ENCODE measurements at regions not wholly inside any gene's neighbourhood (a gene's known extent, or its start where the extent isn't known, plus 50 kb on each side); places are given as distances from the start of the nearest gene placed in this dataset.

- Histone ChIP-seq H4K20me1 (ENCODE audit: insufficient read depth) (no peaks in the 10 kb centered on the region), H3K27ac (ENCODE audit: low read depth in 2 of 2, low read length in 1 of 2) (no peak overlapping the region), H3K4me1 (ENCODE audit: control insufficient read depth in 1 of 2, insufficient read depth in 2 of 2, low read depth in 1 of 2, low read length in 1 of 2) (no peaks in the 10 kb centered on the region), H3K9ac (no peak overlapping the region), H3K9me2 (no peaks in the 10 kb centered on the region), H3F3A (replicated peaks; ENCODE audit: insufficient read depth) (no peaks in the 10 kb centered on the region), H3K4me3 (ENCODE audit: low read depth in 2 of 2, low read length in 1 of 2) (no peak overlapping the region), H2AFZ (ENCODE audit: low read depth) (no peak overlapping the region), H3K27me3 (ENCODE audit: insufficient read depth) (no peaks in the 10 kb centered on the region), H3K79me2 (ENCODE audit: insufficient read depth) (no peaks in the 10 kb centered on the region), H3K4me2 (no peak overlapping the region), H3K36me3 (replicated peaks in 1 of 2; ENCODE audit: control insufficient read depth in 1 of 2, insufficient read depth in 2 of 2, low read length in 1 of 2) (no peaks in the 10 kb centered on the region), H3K9me3 (no peaks in the 10 kb centered on the region)
- TF ChIP-seq CHD2 (IDR thresholded peaks at IDR 0.05; ENCODE audit: low read length, partially characterized antibody) (no peak), JUND (IDR thresholded peaks at IDR 0.05) (no peak), EZH2phosphoT487 (IDR thresholded peaks at IDR 0.05; ENCODE audit: borderline replicate concordance, low read depth) (no peak), YY1 (IDR thresholded peaks at IDR 0.05; ENCODE audit: low read depth) (no peak), USF2 (IDR thresholded peaks at IDR 0.05; ENCODE audit: borderline replicate concordance, low read depth, low read length) (no peak), FOXM1 (IDR thresholded peaks at IDR 0.05; ENCODE audit: low read depth) (no peak), POLR2AphosphoS5 (IDR thresholded peaks at IDR 0.05; ENCODE audit: low read depth, low read length) (no peak), MXI1 (IDR thresholded peaks at IDR 0.05; ENCODE audit: low read depth, low read length) (no peak), RCOR1 (IDR thresholded peaks at IDR 0.05; ENCODE audit: low read length) (no peak), PBX3 (IDR thresholded peaks at IDR 0.05) (no peak), FOSL2 (IDR thresholded peaks at IDR 0.05; ENCODE audit: borderline replicate concordance, low read depth) (no peak), EP300 (IDR thresholded peaks at IDR 0.05; ENCODE audit: borderline replicate concordance in 1 of 2, low read depth in 1 of 2, low read length in 1 of 2) (no peak)
- DNase-seq = no peak
- 34% methylated on average over 2 of the region's 2 CpGs for WGBS (ENCODE audit: low lambda C conversion rate)
- ChIA-PET POLR2A (no interaction called here), CTCF (interaction anchor here (3.4 kb wide), 1 partner anchor 178 kb away, joined by 16 read pairs; no protein-coding TSS in a partner anchor)
These were observed 337.6 kb downstream of the PIK3C3 start for GRCh38 chr18:42292654-42293053.

GRCh38 chr18:42296192-42296591 lies 341.2 kb downstream of the PIK3C3 start:
- CTCF ChIA-PET = interaction anchor here (0.6 to 5.1 kb wide), 6 partner anchors 183 to 1268 kb away, joined by 3 to 59 read pairs (median 4); no protein-coding TSS in a partner anchor
- DNase-seq = no peak

More at GRCh38 chr18:42296192-42296591, 341.2 kb downstream of the PIK3C3 start:
- Histone ChIP-seq H3K9me2 (no peaks in the 10 kb centered on the region), H3K9me3 (no peaks in the 10 kb centered on the region), H3K4me3 (ENCODE audit: low read depth in 2 of 2, low read length in 1 of 2) (no peak overlapping the region), H3K4me2 (no peak overlapping the region), H3K79me2 (ENCODE audit: insufficient read depth) (no peaks in the 10 kb centered on the region), H4K20me1 (ENCODE audit: insufficient read depth) (no peaks in the 10 kb centered on the region), H3K36me3 (replicated peaks in 1 of 2; ENCODE audit: control insufficient read depth in 1 of 2, insufficient read depth in 2 of 2, low read length in 1 of 2) (no peaks in the 10 kb centered on the region), H3K4me1 (ENCODE audit: control insufficient read depth in 1 of 2, insufficient read depth in 2 of 2, low read depth in 1 of 2, low read length in 1 of 2) (no peaks in the 10 kb centered on the region; a peak in 1 of 4 replicates), H3K27ac (ENCODE audit: low read depth in 2 of 2, low read length in 1 of 2) (no peak overlapping the region), H3K9ac (no peak overlapping the region), H2AFZ (ENCODE audit: low read depth) (no peak overlapping the region), H3K27me3 (ENCODE audit: insufficient read depth) (no peaks in the 10 kb centered on the region), H3F3A (replicated peaks; ENCODE audit: insufficient read depth) (no peaks in the 10 kb centered on the region)
- POLR2A ChIA-PET = no interaction called here
- TF ChIP-seq JUND (IDR thresholded peaks at IDR 0.05) (no peak), FOXM1 (IDR thresholded peaks at IDR 0.05; ENCODE audit: low read depth) (no peak), FOXJ3 (CRISPR knock-in tag; IDR thresholded peaks at IDR 0.05) (no peak), REST (IDR thresholded peaks at IDR 0.05; ENCODE audit: low read depth, low read length) (no peak), SMC3 (IDR thresholded peaks at IDR 0.05; ENCODE audit: low read depth, low read length) (no peak), POLR2AphosphoS5 (IDR thresholded peaks at IDR 0.05; ENCODE audit: low read depth, low read length) (no peak), MEF2A (IDR thresholded peaks at IDR 0.05; ENCODE audit: borderline replicate concordance, low read depth) (no peak), USF1 (IDR thresholded peaks at IDR 0.05; ENCODE audit: borderline replicate concordance, low read depth) (no peak), TCF12 (IDR thresholded peaks at IDR 0.05) (no peak), MAX (IDR thresholded peaks at IDR 0.05; ENCODE audit: low read depth) (no peak), RAD21 (IDR thresholded peaks at IDR 0.05; ENCODE audit: low read length) (no peak), EZH2phosphoT487 (IDR thresholded peaks at IDR 0.05; ENCODE audit: borderline replicate concordance, low read depth) (no peak), MXI1 (IDR thresholded peaks at IDR 0.05; ENCODE audit: low read depth, low read length) (no peak)
- WGBS (ENCODE audit: low lambda C conversion rate) = 86% methylated on average over 1 of the region's 1 CpG
